ENCODE measurements at regions not wholly inside any gene's neighbourhood (a gene's known extent, or its start where the extent isn't known, plus 50 kb on each side); places are given as distances from the start of the nearest gene placed in this dataset.

DNA sequence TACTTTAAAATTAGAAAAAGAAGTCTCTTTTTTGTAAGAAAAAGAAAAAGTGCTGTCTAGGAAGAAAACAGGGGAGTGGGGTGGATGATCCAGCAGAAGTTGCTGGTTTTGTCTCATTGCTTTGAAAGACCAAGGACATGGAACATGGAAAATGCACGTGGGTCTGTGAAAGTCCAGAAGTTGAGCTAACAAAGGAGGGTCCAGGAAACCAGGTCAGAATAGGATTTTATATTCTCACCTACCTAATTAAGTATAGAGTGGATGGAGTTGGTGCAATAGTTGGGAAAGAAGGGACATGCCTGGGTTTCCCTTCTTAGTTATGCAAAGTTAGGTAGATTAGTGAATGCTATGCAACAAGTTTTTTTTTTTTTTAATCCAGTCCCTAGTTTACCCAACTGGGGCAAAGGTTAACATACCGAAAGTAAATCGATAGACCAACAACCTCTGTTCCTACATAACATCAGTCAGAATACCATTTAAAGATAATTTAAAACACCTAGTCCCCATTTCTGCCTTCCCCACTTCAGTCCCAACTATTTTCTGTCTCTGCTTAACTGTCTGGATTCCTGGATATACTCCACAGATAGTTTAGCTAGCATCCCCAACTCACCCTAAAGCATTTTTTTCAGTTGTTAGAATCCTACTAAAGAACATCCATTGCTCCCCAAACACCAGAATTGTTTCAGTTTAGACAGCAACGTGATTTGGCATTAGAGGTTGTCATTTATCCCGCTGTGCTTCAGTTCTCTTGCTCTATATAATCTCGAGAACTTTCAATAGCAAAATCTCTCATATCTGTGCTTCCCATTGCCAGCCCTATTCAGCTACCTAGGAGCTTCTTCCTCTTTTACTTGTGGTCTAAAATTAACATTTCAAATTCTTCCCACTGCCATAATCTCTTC is 105.7 kb upstream of the PLPPR5 start:
- 43 to 76% methylated on average over 6 of the region's 6 CpGs for WGBS, 2 donors
- Histone ChIP-seq H3K4me3 (no peak overlapping the region), H3K27ac (no peak overlapping the region), H3K9me3 (no peaks in the 10 kb centered on the region), H3K36me3 (no peaks in the 10 kb centered on the region), H3K4me1 (no peaks in the 10 kb centered on the region), H3K27me3 (no peaks in the 10 kb centered on the region)
- DNase-seq: no peak
- TF ChIP-seq, protein P1, sequence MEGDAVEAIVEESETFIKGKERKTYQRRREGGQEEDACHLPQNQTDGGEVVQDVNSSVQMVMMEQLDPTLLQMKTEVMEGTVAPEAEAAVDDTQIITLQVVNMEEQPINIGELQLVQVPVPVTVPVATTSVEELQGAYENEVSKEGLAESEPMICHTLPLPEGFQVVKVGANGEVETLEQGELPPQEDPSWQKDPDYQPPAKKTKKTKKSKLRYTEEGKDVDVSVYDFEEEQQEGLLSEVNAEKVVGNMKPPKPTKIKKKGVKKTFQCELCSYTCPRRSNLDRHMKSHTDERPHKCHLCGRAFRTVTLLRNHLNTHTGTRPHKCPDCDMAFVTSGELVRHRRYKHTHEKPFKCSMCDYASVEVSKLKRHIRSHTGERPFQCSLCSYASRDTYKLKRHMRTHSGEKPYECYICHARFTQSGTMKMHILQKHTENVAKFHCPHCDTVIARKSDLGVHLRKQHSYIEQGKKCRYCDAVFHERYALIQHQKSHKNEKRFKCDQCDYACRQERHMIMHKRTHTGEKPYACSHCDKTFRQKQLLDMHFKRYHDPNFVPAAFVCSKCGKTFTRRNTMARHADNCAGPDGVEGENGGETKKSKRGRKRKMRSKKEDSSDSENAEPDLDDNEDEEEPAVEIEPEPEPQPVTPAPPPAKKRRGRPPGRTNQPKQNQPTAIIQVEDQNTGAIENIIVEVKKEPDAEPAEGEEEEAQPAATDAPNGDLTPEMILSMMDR (IDR thresholded peaks at IDR 0.05): no peak
- no peak for TF ChIP-seq POLR2AphosphoS5 (IDR thresholded peaks at IDR 0.05)
- no peak for TF ChIP-seq POLR2A (IDR thresholded peaks at IDR 0.05)
- TF ChIP-seq EP300 (IDR thresholded peaks at IDR 0.05): no peak
- intact Hi-C loops (cut with DNase I): no loop called here

DNA sequence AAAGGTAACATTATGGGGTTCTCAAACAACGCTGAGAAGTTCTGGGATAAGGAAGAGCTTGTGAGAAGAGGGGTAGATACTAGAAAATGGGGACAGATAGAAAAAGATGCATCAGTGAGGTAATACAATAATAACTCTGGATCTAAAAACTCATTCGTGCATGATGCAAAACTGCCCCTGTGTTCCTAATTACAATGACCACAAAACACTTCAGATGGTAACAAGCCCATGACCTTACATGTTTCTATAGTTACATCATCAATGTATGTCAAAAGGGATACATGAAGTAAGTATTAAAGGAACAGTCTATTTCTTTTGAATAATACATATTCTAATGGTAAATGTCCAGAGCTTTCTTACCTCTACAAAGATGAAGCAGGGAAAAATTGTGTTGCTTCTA is 110.6 kb upstream of the PLPPR5 start:
- no peaks in the 10 kb centered on the region for H3K27me3 ChIP-seq
- H3K9me3 ChIP-seq: no peaks in the 10 kb centered on the region
- no peak overlapping the region for H3K4me3 ChIP-seq
- TF ChIP-seq, protein P1 (IDR thresholded peaks at IDR 0.05): no peak
- no peak for TF ChIP-seq EP300 (IDR thresholded peaks at IDR 0.05)
- no peak for TF ChIP-seq POLR2AphosphoS5 (IDR thresholded peaks at IDR 0.05)
- TF ChIP-seq POLR2A (IDR thresholded peaks at IDR 0.05): no peak
- DNase-seq: no peak
- H3K27ac ChIP-seq: no peak overlapping the region
- 78 to 85% methylated on average over 2 of the region's 2 CpGs for WGBS, 2 donors
- no peaks in the 10 kb centered on the region for H3K36me3 ChIP-seq
- intact Hi-C loops (cut with DNase I): no loop called here
- no peaks in the 10 kb centered on the region for H3K4me1 ChIP-seq

DNA sequence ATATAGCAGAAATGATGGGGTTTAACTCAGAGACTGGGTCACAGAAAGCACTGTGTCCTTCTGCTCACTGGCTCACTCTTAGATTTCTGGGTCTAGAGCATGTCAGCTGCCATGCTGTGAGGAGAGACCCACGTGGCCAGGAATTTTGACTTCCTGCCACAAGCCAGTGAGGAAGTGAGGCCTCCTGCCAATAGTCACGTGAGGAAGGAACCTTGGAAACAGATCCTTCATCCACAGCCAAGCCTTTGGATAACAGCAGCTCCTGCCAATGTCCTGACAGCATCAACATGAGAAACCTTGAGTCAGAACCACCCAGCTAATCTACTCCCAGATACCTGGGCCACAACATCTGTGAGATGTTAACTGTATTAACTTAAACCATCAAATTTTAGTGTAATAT is 114.5 kb upstream of the PLPPR5 start:
- no peak for TF ChIP-seq POLR2A (IDR thresholded peaks at IDR 0.05)
- TF ChIP-seq EP300 (IDR thresholded peaks at IDR 0.05): no peak
- no peak for TF ChIP-seq POLR2AphosphoS5 (IDR thresholded peaks at IDR 0.05)
- TF ChIP-seq, protein P1 (IDR thresholded peaks at IDR 0.05): no peak
- no peak for DNase-seq
- H3K27ac ChIP-seq: no peak overlapping the region
- H3K27me3 ChIP-seq: no peaks in the 10 kb centered on the region
- H3K4me3 ChIP-seq: no peak overlapping the region
- intact Hi-C loops (cut with DNase I): no loop called here
- no peaks in the 10 kb centered on the region for H3K36me3 ChIP-seq
- WGBS, 2 donors: 5 to 10% methylated on average over 2 of the region's 2 CpGs
- no peaks in the 10 kb centered on the region for H3K4me1 ChIP-seq
- H3K9me3 ChIP-seq: no peaks in the 10 kb centered on the region

DNA sequence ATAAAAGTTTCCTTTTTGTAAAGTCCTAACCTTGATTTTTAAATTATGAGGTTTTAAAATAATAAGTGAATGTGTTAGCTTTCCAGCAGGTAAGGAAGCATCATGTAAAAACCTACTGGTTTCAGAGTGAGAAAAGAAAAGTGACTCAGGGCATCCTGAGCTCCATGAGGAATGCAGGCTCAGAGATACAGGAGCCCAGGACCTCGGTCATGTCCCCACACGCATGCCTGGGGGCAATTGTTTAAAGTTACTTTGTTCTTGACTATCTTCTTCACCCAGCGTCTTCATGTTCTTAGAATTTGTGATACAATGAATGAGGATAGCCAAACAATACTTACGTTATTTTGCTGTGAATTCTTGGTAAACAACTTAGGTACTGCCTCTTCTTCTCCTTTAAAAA is 117.4 kb upstream of the PLPPR5 start:
- Histone ChIP-seq H3K27ac (no peak overlapping the region), H3K9me3 (no peaks in the 10 kb centered on the region), H3K4me1 (no peaks in the 10 kb centered on the region), H3K4me3 (no peak overlapping the region), H3K36me3 (no peaks in the 10 kb centered on the region), H3K27me3 (no peaks in the 10 kb centered on the region)
- 72 to 76% methylated on average over 4 of the region's 4 CpGs for WGBS, 2 donors
- no peak for DNase-seq
- TF ChIP-seq POLR2AphosphoS5 (IDR thresholded peaks at IDR 0.05): no peak
- no peak for TF ChIP-seq EP300 (IDR thresholded peaks at IDR 0.05)
- TF ChIP-seq, protein P1 (IDR thresholded peaks at IDR 0.05): no peak
- TF ChIP-seq POLR2A (IDR thresholded peaks at IDR 0.05): no peak
- intact Hi-C loops (cut with DNase I): no loop called here

Measured in sigmoid colon (tissue), 6 donors.